ENCODE measurements at regions not wholly inside any gene's neighbourhood (a gene's known extent, or its start where the extent isn't known, plus 50 kb on each side); places are given as distances from the start of the nearest gene placed in this dataset.

- Histone ChIP-seq H4K20me1 (ENCODE audit: insufficient read depth, low read length) (no peaks in the 10 kb centered on the region), H3K9me2 (ENCODE audit: low read depth, low read length) (no peaks in the 10 kb centered on the region), H3K4me1 (ENCODE audit: insufficient read depth, low read length, severe bottlenecking) (peaks cover 35% of the 10 kb centered on the region), H3K36me3 (ENCODE audit: insufficient read depth, low read length) (no peaks in the 10 kb centered on the region), H3K27me3 (ENCODE audit: insufficient read depth, low read length) (no peaks in the 10 kb centered on the region), H3K4me2 (ENCODE audit: low read length) (no peak overlapping the region), H3K79me2 (ENCODE audit: insufficient read depth, low read length) (no peaks in the 10 kb centered on the region), H3K9ac (ENCODE audit: low read length) (no peak overlapping the region), H3K27ac (ENCODE audit: low read depth, low read length, poor library complexity, severe bottlenecking) (no peak overlapping the region), H3K4me3 (ENCODE audit: low read depth, low read length, poor library complexity, severe bottlenecking) (no peak overlapping the region), H3F3A (ENCODE audit: insufficient read depth, low read length) (no peaks in the 10 kb centered on the region), H2AFZ (ENCODE audit: low read length) (no peak overlapping the region), H3K9me3 (ENCODE audit: low read length) (no peaks in the 10 kb centered on the region)
- TF ChIP-seq, protein P1, sequence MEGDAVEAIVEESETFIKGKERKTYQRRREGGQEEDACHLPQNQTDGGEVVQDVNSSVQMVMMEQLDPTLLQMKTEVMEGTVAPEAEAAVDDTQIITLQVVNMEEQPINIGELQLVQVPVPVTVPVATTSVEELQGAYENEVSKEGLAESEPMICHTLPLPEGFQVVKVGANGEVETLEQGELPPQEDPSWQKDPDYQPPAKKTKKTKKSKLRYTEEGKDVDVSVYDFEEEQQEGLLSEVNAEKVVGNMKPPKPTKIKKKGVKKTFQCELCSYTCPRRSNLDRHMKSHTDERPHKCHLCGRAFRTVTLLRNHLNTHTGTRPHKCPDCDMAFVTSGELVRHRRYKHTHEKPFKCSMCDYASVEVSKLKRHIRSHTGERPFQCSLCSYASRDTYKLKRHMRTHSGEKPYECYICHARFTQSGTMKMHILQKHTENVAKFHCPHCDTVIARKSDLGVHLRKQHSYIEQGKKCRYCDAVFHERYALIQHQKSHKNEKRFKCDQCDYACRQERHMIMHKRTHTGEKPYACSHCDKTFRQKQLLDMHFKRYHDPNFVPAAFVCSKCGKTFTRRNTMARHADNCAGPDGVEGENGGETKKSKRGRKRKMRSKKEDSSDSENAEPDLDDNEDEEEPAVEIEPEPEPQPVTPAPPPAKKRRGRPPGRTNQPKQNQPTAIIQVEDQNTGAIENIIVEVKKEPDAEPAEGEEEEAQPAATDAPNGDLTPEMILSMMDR (IDR thresholded peaks at IDR 0.05; ENCODE audit: low read length) = no peak
- TF ChIP-seq EZH2 (IDR thresholded peaks at IDR 0.05; ENCODE audit: borderline replicate concordance, low read length) = no peak
Measured at GRCh38 chr1:193416226-193417024, 230.0 kb upstream of the B3GALT2 start.

DNA sequence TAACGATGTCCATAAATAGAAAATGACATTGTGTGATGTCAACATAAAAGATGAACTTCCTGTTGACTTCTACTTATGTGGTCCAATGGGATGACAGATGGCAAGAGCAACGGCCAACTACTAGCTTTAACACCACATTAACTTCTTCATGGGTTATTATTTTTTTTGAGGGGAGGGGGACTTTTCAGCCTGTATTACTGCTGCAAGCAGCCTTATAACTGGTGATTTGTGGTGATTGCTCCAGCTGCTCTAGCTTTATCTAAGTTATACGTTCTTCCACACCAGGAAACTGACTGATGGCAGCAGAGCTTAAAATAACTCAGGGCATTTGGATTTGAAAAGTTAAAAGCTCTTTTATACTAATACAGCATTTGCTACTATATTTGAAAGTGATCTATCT lies 228.8 kb upstream of the B3GALT2 start:
- H2AFZ ChIP-seq (ENCODE audit: low read length) = no peak overlapping the region
- no peak overlapping the region for H3K9ac ChIP-seq (ENCODE audit: low read length)
- no peaks in the 10 kb centered on the region for H3K27me3 ChIP-seq (ENCODE audit: insufficient read depth, low read length)
- no peaks in the 10 kb centered on the region for H3K9me3 ChIP-seq (ENCODE audit: low read length)
- H3K79me2 ChIP-seq (ENCODE audit: insufficient read depth, low read length) = no peaks in the 10 kb centered on the region
- H3K4me1 ChIP-seq (ENCODE audit: insufficient read depth, low read length, severe bottlenecking) = peaks cover 35% of the 10 kb centered on the region
- H3K27ac ChIP-seq (ENCODE audit: low read depth, low read length, poor library complexity, severe bottlenecking) = no peak overlapping the region
- H3K9me2 ChIP-seq (ENCODE audit: low read depth, low read length) = no peaks in the 10 kb centered on the region
- no peak overlapping the region for H3K4me2 ChIP-seq (ENCODE audit: low read length)
- H3F3A ChIP-seq (ENCODE audit: insufficient read depth, low read length) = no peaks in the 10 kb centered on the region
- no peaks in the 10 kb centered on the region for H3K36me3 ChIP-seq (ENCODE audit: insufficient read depth, low read length)
- no peaks in the 10 kb centered on the region for H4K20me1 ChIP-seq (ENCODE audit: insufficient read depth, low read length)
- no peak overlapping the region for H3K4me3 ChIP-seq (ENCODE audit: low read depth, low read length, poor library complexity, severe bottlenecking)
- no peak for TF ChIP-seq EZH2 (IDR thresholded peaks at IDR 0.05; ENCODE audit: borderline replicate concordance, low read length)
- TF ChIP-seq, protein P1 (IDR thresholded peaks at IDR 0.05; ENCODE audit: low read length) = no peak

DNA sequence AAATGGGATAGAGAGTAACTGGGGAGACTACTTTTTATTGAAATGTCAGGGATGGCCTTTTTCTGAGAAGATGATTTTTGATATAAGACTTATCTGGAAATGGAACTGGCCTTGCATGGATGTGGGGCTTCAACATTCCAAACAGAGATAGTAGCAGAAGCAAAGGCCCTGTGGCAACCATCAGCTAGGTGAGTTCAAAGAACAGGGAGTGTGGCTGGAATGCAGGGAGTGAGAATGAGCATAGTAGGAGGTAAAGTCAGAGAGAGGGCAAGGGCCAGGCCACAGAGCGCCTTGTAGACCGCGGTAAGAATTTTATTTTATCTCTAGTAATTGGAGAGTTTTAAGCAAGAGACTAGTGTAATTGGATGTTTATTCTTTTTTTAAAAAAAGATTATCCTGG lies 227.0 kb upstream of the B3GALT2 start:
- Histone ChIP-seq H3K9me3 (ENCODE audit: low read length) (no peaks in the 10 kb centered on the region), H3K4me2 (ENCODE audit: low read length) (no peak overlapping the region), H3K4me1 (ENCODE audit: insufficient read depth, low read length, severe bottlenecking) (peaks cover 40% of the 10 kb centered on the region), H3K4me3 (ENCODE audit: low read depth, low read length, poor library complexity, severe bottlenecking) (no peak overlapping the region), H3K9me2 (ENCODE audit: low read depth, low read length) (no peaks in the 10 kb centered on the region), H4K20me1 (ENCODE audit: insufficient read depth, low read length) (no peaks in the 10 kb centered on the region), H3K79me2 (ENCODE audit: insufficient read depth, low read length) (no peaks in the 10 kb centered on the region), H3K27me3 (ENCODE audit: insufficient read depth, low read length) (no peaks in the 10 kb centered on the region), H3K36me3 (ENCODE audit: insufficient read depth, low read length) (no peaks in the 10 kb centered on the region), H3F3A (ENCODE audit: insufficient read depth, low read length) (no peaks in the 10 kb centered on the region), H3K9ac (ENCODE audit: low read length) (no peak overlapping the region), H3K27ac (ENCODE audit: low read depth, low read length, poor library complexity, severe bottlenecking) (no peak overlapping the region), H2AFZ (ENCODE audit: low read length) (no peak overlapping the region)
- TF ChIP-seq, protein P1 (IDR thresholded peaks at IDR 0.05; ENCODE audit: low read length) = no peak
- TF ChIP-seq EZH2 (IDR thresholded peaks at IDR 0.05; ENCODE audit: borderline replicate concordance, low read length) = no peak
